Adipocyte (in vitro differentiated cells): ENCODE measurements at regions not wholly inside any gene's neighbourhood (a gene's known extent, or its start where the extent isn't known, plus 50 kb on each side); places are given as distances from the start of the nearest gene placed in this dataset.
"Not testable (repeated sequence)": the region's sequence is repeated elsewhere in the genome, so short reads cannot be mapped to it uniquely, and the experiment has no call there.

ENCODE experiments used
- DNase-seq: peaks from one replicate; pipeline ENCODE4 v3.0.0-alpha.2; 2015; ENCODE audit warnings: low read depth
- H3K27me3 ChIP-seq: replicated peaks from 2 replicates; pipeline ENCODE4 v1.7.0; 2013; ENCODE audit warnings: mild to moderate bottlenecking, low read length, moderate library complexity; ENCODE audit not compliant: control insufficient read depth, insufficient read depth
- H3K36me3 ChIP-seq: 2 replicates; pipeline ENCODE4 v1.7.0; 2013; ENCODE audit warnings: low read length, mild to moderate bottlenecking, moderate library complexity; ENCODE audit not compliant: control insufficient read depth, insufficient read depth, severe bottlenecking
- H3K4me1 ChIP-seq: 2 replicates; pipeline ENCODE4 v1.7.0; 2013; ENCODE audit warnings: mild to moderate bottlenecking, low read length, moderate library complexity; ENCODE audit not compliant: control insufficient read depth, insufficient read depth
- H3K4me3 ChIP-seq: 2 replicates; pipeline ENCODE4 v1.7.0; 2013; ENCODE audit warnings: mild to moderate bottlenecking, low read length, moderate library complexity
- H3K9ac ChIP-seq: 2 replicates; pipeline ENCODE4 v1.7.0; 2013; ENCODE audit warnings: mild to moderate bottlenecking, low read length, moderate library complexity
- H3K9me3 ChIP-seq: 2 replicates; pipeline ENCODE4 v1.7.0; 2013; ENCODE audit warnings: mild to moderate bottlenecking, low read length, moderate library complexity; ENCODE audit not compliant: control insufficient read depth

GRCh38 chrY:26308308-26308707, 686.4 kb downstream of the CDY1 start:
- not testable (repeated sequence) for DNase-seq, H3K27me3 ChIP-seq, H3K9ac ChIP-seq, H3K4me1 ChIP-seq, H3K36me3 ChIP-seq, H3K9me3 ChIP-seq, H3K4me3 ChIP-seq

GRCh38 chrY:26315065-26315464, 693.1 kb downstream of the CDY1 start:
- peak; percentile 25 for DNase-seq
- not testable (repeated sequence) for H3K4me1 ChIP-seq, H3K4me3 ChIP-seq, H3K36me3 ChIP-seq, H3K27me3 ChIP-seq, H3K9me3 ChIP-seq, H3K9ac ChIP-seq

- H3K4me3 ChIP-seq, DNase-seq, H3K4me1 ChIP-seq, H3K9ac ChIP-seq, H3K36me3 ChIP-seq, H3K27me3 ChIP-seq, H3K9me3 ChIP-seq: not testable (repeated sequence)
Observed at GRCh38 chrY:26319488-26320202, 697.7 kb downstream of the CDY1 start.

- not testable (repeated sequence) for H3K36me3 ChIP-seq, H3K4me3 ChIP-seq, H3K9ac ChIP-seq, H3K4me1 ChIP-seq, H3K27me3 ChIP-seq, H3K9me3 ChIP-seq, DNase-seq
Observed at GRCh38 chrY:26322756-26323155, 700.8 kb downstream of the CDY1 start.

- not testable (repeated sequence) for H3K4me3 ChIP-seq, H3K4me1 ChIP-seq, H3K9me3 ChIP-seq, DNase-seq, H3K9ac ChIP-seq, H3K36me3 ChIP-seq, H3K27me3 ChIP-seq
Observed at GRCh38 chrY:26352931-26353330, 731.0 kb downstream of the CDY1 start.

GRCh38 chrY:26354191-26354590, 732.3 kb downstream of the CDY1 start:
- Histone ChIP-seq H3K36me3 (no peaks in the 10 kb centered on the region), H3K4me3 (no peak overlapping the region), H3K9ac (no peak overlapping the region), H3K27me3 (no peaks in the 10 kb centered on the region), H3K4me1 (no peaks in the 10 kb centered on the region), H3K9me3 (no peaks in the 10 kb centered on the region)
- DNase-seq: no peak

GRCh38 chrY:26359869-26360268, 738.0 kb downstream of the CDY1 start:
- not testable (repeated sequence) for H3K27me3 ChIP-seq, H3K9ac ChIP-seq, DNase-seq, H3K4me1 ChIP-seq, H3K36me3 ChIP-seq, H3K4me3 ChIP-seq, H3K9me3 ChIP-seq

GRCh38 chrY:26360472-26360871, 738.6 kb downstream of the CDY1 start:
- DNase-seq, H3K9ac ChIP-seq, H3K27me3 ChIP-seq, H3K9me3 ChIP-seq, H3K36me3 ChIP-seq, H3K4me3 ChIP-seq, H3K4me1 ChIP-seq: not testable (repeated sequence)

- H3K9me3 ChIP-seq, H3K27me3 ChIP-seq, H3K4me1 ChIP-seq, DNase-seq, H3K4me3 ChIP-seq, H3K9ac ChIP-seq, H3K36me3 ChIP-seq: not testable (repeated sequence)
Observed at GRCh38 chrY:26363442-26363841, 741.5 kb downstream of the CDY1 start.

GRCh38 chrY:26366091-26366490, 744.2 kb downstream of the CDY1 start:
- not testable (repeated sequence) for H3K9ac ChIP-seq, H3K36me3 ChIP-seq, H3K27me3 ChIP-seq, H3K9me3 ChIP-seq, DNase-seq, H3K4me3 ChIP-seq, H3K4me1 ChIP-seq

GRCh38 chrY:26372480-26372879, 750.6 kb downstream of the CDY1 start:
- H3K9ac ChIP-seq, H3K4me1 ChIP-seq, DNase-seq: not testable (repeated sequence)

GRCh38 chrY:26408671-26409328, 786.9 kb downstream of the CDY1 start:
- Histone ChIP-seq H3K9ac (no peak overlapping the region), H3K4me1 (no peaks in the 10 kb centered on the region), H3K4me3 (no peak overlapping the region), H3K9me3 (no peaks in the 10 kb centered on the region), H3K27me3 (no peaks in the 10 kb centered on the region), H3K36me3 (no peaks in the 10 kb centered on the region)
- DNase-seq: no peak

More at GRCh38 chrY:26372480-26372879, 750.6 kb downstream of the CDY1 start:
- H3K4me3 ChIP-seq, H3K27me3 ChIP-seq, H3K9me3 ChIP-seq, H3K36me3 ChIP-seq: not testable (repeated sequence)
